CD14-positive monocyte (primary cell): ENCODE measurements at regions not wholly inside any gene's neighbourhood (a gene's known extent, or its start where the extent isn't known, plus 50 kb on each side); places are given as distances from the start of the nearest gene placed in this dataset.
A peak's percentile ranks its signal among the peaks of the same experiment; 100 is the strongest.

Experiments
- DNase-seq, 3 donors: peaks; one replicate each; pipeline ENCODE4 v3.0.0-alpha.2; 2011 to 2022
- H2AFZ ChIP-seq: 2 replicates; pipeline ENCODE4 v1.6.0; 2012; ENCODE audit warnings: mild to moderate bottlenecking, low read depth, low read length, inconsistent platforms; ENCODE audit not compliant: insufficient read depth, poor library complexity, severe bottlenecking
- H3K27ac ChIP-seq, 2 donors: 1 replicate in 1 of 2; 2 replicates in 1 of 2; pipeline ENCODE4 v1.5.1; 2012 to 2013; ENCODE audit warnings: low read length in 2 of 2, control low read depth in 1 of 2, inconsistent platforms in 1 of 2, low read depth in 1 of 2, mild to moderate bottlenecking in 1 of 2
- H3K27me3 ChIP-seq, 2 donors: one replicate each; pipeline versions ENCODE4 v1.6.0 to v1.6.1; 2011 to 2013; ENCODE audit warnings: low read length in 2 of 2; ENCODE audit not compliant: control insufficient read depth in 2 of 2, insufficient read depth in 2 of 2
- H3K36me3 ChIP-seq, 2 donors: replicated peaks in 1 of 2; 1 replicate in 1 of 2; 2 replicates in 1 of 2; pipeline versions ENCODE4 v1.5.1 to v1.6.1; 2012 to 2013; ENCODE audit warnings: low read length in 2 of 2, control low read depth in 1 of 2, inconsistent platforms in 1 of 2, mild to moderate bottlenecking in 1 of 2; ENCODE audit not compliant: insufficient read depth in 2 of 2, control insufficient read depth in 1 of 2
- H3K4me1 ChIP-seq, 2 donors: 1 replicate in 1 of 2; 2 replicates in 1 of 2; pipeline versions ENCODE4 v1.5.1 to v1.6.1; 2012 to 2013; ENCODE audit warnings: low read length in 2 of 2, control low read depth in 1 of 2, inconsistent platforms in 1 of 2, mild to moderate bottlenecking in 1 of 2, moderate library complexity in 1 of 2; ENCODE audit not compliant: insufficient read depth in 2 of 2, control insufficient read depth in 1 of 2
- H3K4me2 ChIP-seq: replicated peaks from 2 replicates; pipeline ENCODE3; 2012; ENCODE audit warnings: low read length, moderate library complexity, mild to moderate bottlenecking; ENCODE audit not compliant: poor library complexity, severe bottlenecking; ENCODE audit errors: extremely low read depth
- H3K4me3 ChIP-seq, 3 experiments: fragments of 200-600 bp in 1 of 3; sonication (generic) in 1 of 3; replicated peaks in 1 of 3; 1 replicate in 2 of 3; 2 replicates in 1 of 3; pipeline ENCODE4 v1.5.1; 2011 to 2013; ENCODE audit warnings: low read length in 3 of 3, mild to moderate bottlenecking in 3 of 3, control low read depth in 2 of 3, low read depth in 2 of 3, inconsistent platforms in 1 of 3, moderate library complexity in 1 of 3
- H3K79me2 ChIP-seq: 2 replicates; pipeline ENCODE4 v1.6.0; 2012; ENCODE audit warnings: mild to moderate bottlenecking, control low read depth, inconsistent platforms, low read length, moderate library complexity; ENCODE audit not compliant: insufficient read depth
- H3K9ac ChIP-seq: 2 replicates; pipeline ENCODE4 v1.6.0; 2017; ENCODE audit warnings: low read length, mild to moderate bottlenecking; ENCODE audit not compliant: insufficient read depth, poor library complexity, severe bottlenecking
- H3K9me3 ChIP-seq, 2 donors: replicated peaks in 1 of 2; 1 replicate in 1 of 2; 2 replicates in 1 of 2; pipeline versions ENCODE4 v1.5.1 to v1.6.1; 2012 to 2013; ENCODE audit warnings: low read length in 2 of 2, control low read depth in 1 of 2; ENCODE audit not compliant: control insufficient read depth in 1 of 2, insufficient read depth in 1 of 2
- H4K20me1 ChIP-seq: 2 replicates; pipeline ENCODE4 v1.6.0; 2012; ENCODE audit warnings: mild to moderate bottlenecking, low read length, control low read depth, moderate library complexity; ENCODE audit not compliant: insufficient read depth
- H3K27ac Mint-ChIP-seq, 7 donors: one replicate each; pipeline ENCODE4 v1.8.0; 2020; ENCODE audit warnings: mild to moderate bottlenecking in 7 of 7, mixed read lengths in 7 of 7, moderate library complexity in 6 of 7, inconsistent platforms in 2 of 7
- H3K27me3 Mint-ChIP-seq, 3 donors: one replicate each; pipeline ENCODE4 v1.8.0; 2021 to 2022; ENCODE audit warnings: low read depth in 3 of 3, mild to moderate bottlenecking in 3 of 3, mixed read lengths in 3 of 3, moderate library complexity in 3 of 3, inconsistent platforms in 1 of 3
- H3K36me3 Mint-ChIP-seq, 2 donors: one replicate each; pipeline ENCODE4 v1.8.0; 2020; ENCODE audit warnings: mixed read lengths in 2 of 2, inconsistent platforms in 1 of 2, mild to moderate bottlenecking in 1 of 2
- H3K4me1 Mint-ChIP-seq: one replicate; pipeline ENCODE4 v1.8.0; 2020; ENCODE audit warnings: mild to moderate bottlenecking, mixed read lengths
- H3K4me3 Mint-ChIP-seq, 2 donors: one replicate each; pipeline ENCODE4 v1.8.0; 2020; ENCODE audit warnings: mild to moderate bottlenecking in 2 of 2, mixed read lengths in 2 of 2, moderate library complexity in 1 of 2
- H3K9me3 Mint-ChIP-seq, 7 donors: one replicate each; pipeline ENCODE4 v1.8.0; 2020 to 2022; ENCODE audit warnings: mixed read lengths in 7 of 7, mild to moderate bottlenecking in 6 of 7, moderate library complexity in 6 of 7, inconsistent platforms in 2 of 7
- CTCF ChIP-seq: fragments of 200-600 bp; IDR thresholded peaks from one replicate; pipeline ENCODE4 v1.8.0; 2022; ENCODE audit warnings: antibody characterized with exemption, mild to moderate bottlenecking
- WGBS: methylation state at CpG from one replicate; pipeline ENCODE4 v1.1.5; 2013; ENCODE audit warnings: missing lambda C conversion rate; ENCODE audit not compliant: insufficient coverage; 5-methylcytosine and 5-hydroxymethylcytosine counted together
- intact Hi-C, 2 donors: fragments of 100-400 bp; cut with micrococcal nuclease; formaldehyde crosslinking; loops; one replicate each; pipeline versions ENCODE4 v1.15.0 to v1.15.1; 2023

GRCh38 chr22:20645954-20646353 lies 128.0 kb upstream of the SERPIND1 start:
- no peak for DNase-seq
- WGBS: no CpG with 5 or more reads among the region's 2 CpGs
- Histone ChIP-seq H3K4me2 (no peak overlapping the region), H3K9ac (no peak overlapping the region), H4K20me1 (no peaks in the 10 kb centered on the region), H2AFZ (no peak overlapping the region), H3K36me3 (no peaks in the 10 kb centered on the region), H3K4me3 (no peak overlapping the region), H3K27me3 (no peaks in the 10 kb centered on the region), H3K9me3 (no peaks in the 10 kb centered on the region), H3K4me1 (no peaks in the 10 kb centered on the region), H3K27ac (no peak overlapping the region), H3K79me2 (no peaks in the 10 kb centered on the region)
- Mint-ChIP-seq H3K4me3 (no peak overlapping the region), H3K4me1 (no peaks in the 10 kb centered on the region), H3K9me3 (peaks cover 0 to 2% (median 0%) of the 10 kb centered on the region in 7 donors), H3K27ac (peak overlapping the region in 1 of 7 donors; percentile 36), H3K36me3 (no peaks in the 10 kb centered on the region), H3K27me3 (peaks cover 0 to 4% (median 3%) of the 10 kb centered on the region in 3 donors)
- intact Hi-C loops: no loop called here
- TF ChIP-seq CTCF: no peak

DNA sequence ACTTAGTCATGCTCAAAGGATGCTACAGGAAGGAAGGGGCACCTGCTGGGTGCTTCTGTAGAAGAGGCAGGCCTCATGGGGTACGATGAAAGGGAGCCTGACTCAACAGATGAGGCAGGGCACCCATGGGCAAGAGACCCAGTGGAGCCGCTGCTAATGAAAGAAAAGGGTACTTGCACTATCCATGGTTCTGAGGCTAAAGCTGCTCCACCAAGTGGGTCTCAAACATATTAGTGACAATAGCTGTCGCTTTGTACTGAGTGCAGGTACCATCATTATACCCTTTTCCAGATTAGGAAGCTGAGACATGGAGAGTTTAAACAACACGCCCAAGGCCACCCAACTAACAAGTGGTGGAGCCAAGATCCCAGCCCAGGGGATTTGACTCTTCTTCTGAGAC lies 127.5 kb upstream of the SERPIND1 start:
- no peaks in the 10 kb centered on the region for H3K4me1 ChIP-seq
- no peaks in the 10 kb centered on the region for H4K20me1 ChIP-seq
- no peaks in the 10 kb centered on the region for H3K79me2 ChIP-seq
- WGBS: 90% methylated on average over 3 of the region's 4 CpGs
- H3K27ac Mint-ChIP-seq: peak overlapping the region in 1 of 7 donors; percentile 36
- H3K4me3 ChIP-seq: no peak overlapping the region
- H3K9me3 ChIP-seq: no peaks in the 10 kb centered on the region
- peaks cover 0 to 4% (median 3%) of the 10 kb centered on the region in 3 donors for H3K27me3 Mint-ChIP-seq
- H3K4me2 ChIP-seq: no peak overlapping the region
- intact Hi-C loops: no loop called here
- no peak overlapping the region for H3K27ac ChIP-seq
- no peaks in the 10 kb centered on the region for H3K36me3 Mint-ChIP-seq
- no peaks in the 10 kb centered on the region for H3K36me3 ChIP-seq
- no peak overlapping the region for H3K4me3 Mint-ChIP-seq
- TF ChIP-seq CTCF: no peak
- peaks cover 0 to 2% (median 0%) of the 10 kb centered on the region in 7 donors for H3K9me3 Mint-ChIP-seq
- DNase-seq: no peak
- H2AFZ ChIP-seq: no peak overlapping the region
- H3K9ac ChIP-seq: no peak overlapping the region
- no peaks in the 10 kb centered on the region for H3K27me3 ChIP-seq
- no peaks in the 10 kb centered on the region for H3K4me1 Mint-ChIP-seq
